Naive thymus-derived CD4-positive, alpha-beta T cell (primary cell): ENCODE measurements at regions not wholly inside any gene's neighbourhood (a gene's known extent, or its start where the extent isn't known, plus 50 kb on each side); places are given as distances from the start of the nearest gene placed in this dataset.

Source experiments
- ATAC-seq: fragments of 150-1000 bp; cut with Tn5 transposase; 2 replicates; pipeline ENCODE4 v1.10.0; 2021; ENCODE audit warnings: mild to moderate bottlenecking, moderate library complexity
- CTCF ChIA-PET: fragments of 350-600 bp; sonication (Branson Sonifier 250); formaldehyde crosslinking; loops from one replicate; lab custom pipeline; 2021; ENCODE audit warnings: antibody characterized with exemption; lab: Charles Lee
- POLR2A ChIA-PET: fragments of 350-600 bp; sonication (Branson Sonifier 250); formaldehyde crosslinking; loops from one replicate; lab custom pipeline; 2021; ENCODE audit warnings: antibody characterized with exemption, inconsistent platforms; lab: Charles Lee
- DNase-seq, 9 donors: peaks; one replicate each; pipeline versions ENCODE4 v3.0.0 to v3.0.0-alpha.2; 2020 to 2022; ENCODE audit warnings: mixed read lengths in 1 of 9
- H3K27ac ChIP-seq: one replicate; pipeline ENCODE4 v1.7.0; 2013; ENCODE audit warnings: mild to moderate bottlenecking, low read depth, low read length, moderate library complexity
- H3K27me3 ChIP-seq, 2 donors: one replicate each; pipeline ENCODE4 v1.7.0; 2013; ENCODE audit warnings: low read length in 2 of 2, mild to moderate bottlenecking in 2 of 2, moderate library complexity in 2 of 2; ENCODE audit not compliant: control insufficient read depth in 2 of 2, insufficient read depth in 2 of 2
- H3K36me3 ChIP-seq, 3 experiments: 1 replicate in 2 of 3; 2 replicates in 1 of 3; pipeline ENCODE4 v1.7.0; 2013; ENCODE audit warnings: low read length in 3 of 3, mild to moderate bottlenecking in 3 of 3, moderate library complexity in 1 of 3; ENCODE audit not compliant: insufficient read depth in 3 of 3, control insufficient read depth in 2 of 3
- H3K4me1 ChIP-seq, 2 donors: one replicate each; pipeline ENCODE4 v1.7.0; 2013; ENCODE audit warnings: low read length in 2 of 2, mild to moderate bottlenecking in 2 of 2, moderate library complexity in 1 of 2; ENCODE audit not compliant: control insufficient read depth in 2 of 2, insufficient read depth in 2 of 2
- H3K4me3 ChIP-seq: 2 replicates; pipeline ENCODE4 v1.7.0; 2013; ENCODE audit warnings: mild to moderate bottlenecking, low read length
- H3K9me3 ChIP-seq, 3 experiments: 1 replicate in 2 of 3; 2 replicates in 1 of 3; pipeline ENCODE4 v1.7.0; 2013; ENCODE audit warnings: low read length in 3 of 3; ENCODE audit not compliant: control insufficient read depth in 2 of 3
- H3K27ac Mint-ChIP-seq, 9 donors: one replicate each; pipeline ENCODE4 v1.8.0; 2020 to 2022; ENCODE audit warnings: mixed read lengths in 9 of 9, mild to moderate bottlenecking in 8 of 9, moderate library complexity in 5 of 9, inconsistent platforms in 2 of 9
- H3K27me3 Mint-ChIP-seq, 5 donors: one replicate each; pipeline ENCODE4 v1.8.0; 2021 to 2022; ENCODE audit warnings: mixed read lengths in 5 of 5, mild to moderate bottlenecking in 1 of 5
- H3K36me3 Mint-ChIP-seq, 5 donors: one replicate each; pipeline ENCODE4 v1.8.0; 2020 to 2022; ENCODE audit warnings: mixed read lengths in 5 of 5, mild to moderate bottlenecking in 3 of 5, inconsistent platforms in 1 of 5
- H3K4me1 Mint-ChIP-seq, 7 donors: one replicate each; pipeline ENCODE4 v1.8.0; 2020 to 2022; ENCODE audit warnings: mixed read lengths in 7 of 7, mild to moderate bottlenecking in 3 of 7, inconsistent platforms in 1 of 7
- H3K4me3 Mint-ChIP-seq, 10 donors: one replicate each; pipeline ENCODE4 v1.8.0; 2020 to 2022; ENCODE audit warnings: mild to moderate bottlenecking in 10 of 10, mixed read lengths in 10 of 10, moderate library complexity in 6 of 10, inconsistent platforms in 2 of 10
- H3K9me3 Mint-ChIP-seq, 11 donors: one replicate each; pipeline ENCODE4 v1.8.0; 2020 to 2022; ENCODE audit warnings: mixed read lengths in 11 of 11, mild to moderate bottlenecking in 4 of 11, inconsistent platforms in 1 of 11, moderate library complexity in 1 of 11
- intact Hi-C, 2 donors: fragments of 100-400 bp; cut with micrococcal nuclease; formaldehyde crosslinking; loops; one replicate each; pipeline ENCODE4 v1.15.1; 2023

DNA sequence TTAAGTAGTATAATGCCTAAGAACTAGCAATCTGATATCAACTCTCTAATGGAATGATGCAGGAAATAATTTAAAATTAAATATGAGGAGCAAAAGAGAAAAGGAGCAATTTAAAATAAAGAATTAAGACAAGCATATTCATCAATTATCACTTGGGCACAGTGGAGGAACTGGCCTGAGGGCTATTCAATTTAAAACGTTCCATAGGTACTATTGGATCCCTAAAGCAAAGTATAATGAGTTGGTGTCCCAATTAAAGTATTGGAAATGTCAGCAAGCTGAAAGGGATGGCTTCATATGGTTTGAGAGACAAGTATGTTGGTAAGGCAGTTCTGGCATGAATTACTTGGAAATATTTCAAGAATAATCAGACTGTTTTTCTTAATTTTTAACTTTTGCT is 2064.1 kb upstream of the TENM3 start:
- Mint-ChIP-seq H3K9me3 (peaks cover 0 to 6% (median 0%) of the 10 kb centered on the region in 11 donors), H3K4me1 (no peaks in the 10 kb centered on the region), H3K27me3 (no peaks in the 10 kb centered on the region), H3K4me3 (no peak overlapping the region), H3K36me3 (no peaks in the 10 kb centered on the region), H3K27ac (no peak overlapping the region)
- ChIA-PET CTCF (no interaction called here), POLR2A (no interaction called here)
- DNase-seq (no peak), ATAC-seq (no peak)
- H3K4me3 ChIP-seq, result no peak overlapping the region
- H3K27ac ChIP-seq, result no peak overlapping the region
- H3K9me3 ChIP-seq, result no peaks in the 10 kb centered on the region
- no peaks in the 10 kb centered on the region for H3K36me3 ChIP-seq
- H3K27me3 ChIP-seq, result no peaks in the 10 kb centered on the region
- intact Hi-C loops, result no loop called here
- H3K4me1 ChIP-seq, result no peaks in the 10 kb centered on the region

DNA sequence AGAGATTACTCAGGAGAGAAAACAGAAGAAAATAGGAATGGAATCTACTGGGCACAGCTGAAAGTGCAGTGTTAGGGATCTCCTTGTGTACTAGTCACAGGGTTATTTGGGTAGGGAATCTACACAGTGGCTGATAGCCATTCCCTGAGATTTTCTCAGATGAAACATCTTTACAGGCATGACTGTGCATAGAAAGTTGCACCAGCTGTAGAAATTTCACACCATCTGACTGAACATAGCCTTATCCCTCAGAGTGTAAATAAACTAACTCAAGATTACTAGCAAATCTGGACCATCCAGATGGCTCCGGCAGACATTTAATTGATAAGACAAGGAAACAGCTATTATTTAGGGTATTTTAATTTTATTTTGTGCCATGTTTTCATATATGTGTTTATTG is 2053.5 kb upstream of the TENM3 start:
- CTCF ChIA-PET, result no interaction called here
- H3K27me3 Mint-ChIP-seq, result no peaks in the 10 kb centered on the region
- Histone ChIP-seq H3K9me3 (no peaks in the 10 kb centered on the region), H3K36me3 (no peaks in the 10 kb centered on the region), H3K27me3 (no peaks in the 10 kb centered on the region), H3K4me1 (no peaks in the 10 kb centered on the region), H3K27ac (no peak overlapping the region), H3K4me3 (no peak overlapping the region)
- no peak for ATAC-seq
- H3K36me3 Mint-ChIP-seq, result no peaks in the 10 kb centered on the region
- H3K27ac Mint-ChIP-seq, result no peak overlapping the region
- no peak for DNase-seq
- POLR2A ChIA-PET, result no interaction called here
- no peak overlapping the region for H3K4me3 Mint-ChIP-seq
- intact Hi-C loops, result no loop called here
- H3K9me3 Mint-ChIP-seq, result peaks cover 0 to 16% (median 0%) of the 10 kb centered on the region in 11 donors
- H3K4me1 Mint-ChIP-seq, result no peaks in the 10 kb centered on the region

DNA sequence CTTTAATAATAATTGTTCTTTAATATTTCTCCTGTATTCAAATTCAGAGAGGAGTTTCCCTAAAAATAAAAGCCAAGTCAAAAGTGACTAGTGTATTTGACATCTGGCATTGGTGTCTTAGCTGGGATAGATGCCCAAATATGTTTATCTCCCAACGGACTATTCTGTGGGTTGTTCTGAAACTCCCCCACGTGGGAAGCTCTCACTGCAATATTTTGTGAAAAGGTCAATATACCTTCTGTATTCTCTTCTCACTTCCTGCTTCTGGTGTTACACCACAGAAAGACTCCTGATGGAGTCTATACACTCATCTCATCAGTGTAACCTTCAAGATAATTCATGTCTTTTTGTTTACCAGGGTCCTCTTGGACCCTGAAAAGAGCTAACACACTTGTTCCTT is 2052.8 kb upstream of the TENM3 start:
- H3K27me3 Mint-ChIP-seq, result no peaks in the 10 kb centered on the region
- no peaks in the 10 kb centered on the region for H3K4me1 Mint-ChIP-seq
- H3K9me3 ChIP-seq, result no peaks in the 10 kb centered on the region
- H3K27ac ChIP-seq, result no peak overlapping the region
- H3K4me3 Mint-ChIP-seq, result no peak overlapping the region
- POLR2A ChIA-PET, result no interaction called here
- H3K36me3 Mint-ChIP-seq, result no peaks in the 10 kb centered on the region
- no peak overlapping the region for H3K4me3 ChIP-seq
- H3K9me3 Mint-ChIP-seq, result peaks cover 0 to 16% (median 0%) of the 10 kb centered on the region in 11 donors
- no peaks in the 10 kb centered on the region for H3K27me3 ChIP-seq
- H3K36me3 ChIP-seq, result no peaks in the 10 kb centered on the region
- no peak overlapping the region for H3K27ac Mint-ChIP-seq
- no peak for ATAC-seq
- intact Hi-C loops, result no loop called here
- no peaks in the 10 kb centered on the region for H3K4me1 ChIP-seq
- CTCF ChIA-PET, result no interaction called here
- no peak for DNase-seq

DNA sequence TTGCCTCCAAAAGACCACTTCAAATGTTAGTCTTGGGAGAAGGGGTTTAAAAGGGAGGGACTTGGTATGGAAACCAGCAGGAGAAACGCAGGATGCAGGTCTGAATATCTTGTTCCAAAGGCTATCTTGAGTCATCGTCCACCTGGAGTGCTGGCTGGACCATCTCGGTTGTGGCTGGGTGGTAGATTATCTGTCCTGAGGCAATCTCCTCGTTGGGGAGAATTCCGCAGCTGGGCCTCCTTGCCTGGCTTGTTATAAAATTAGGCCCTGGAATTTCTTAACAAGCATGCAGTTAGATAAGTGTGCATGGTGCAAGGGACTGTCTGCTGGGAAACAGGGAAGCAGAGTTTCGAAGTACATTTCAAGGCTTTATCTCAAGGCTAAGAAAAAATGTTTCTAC is 2045.7 kb upstream of the TENM3 start:
- Histone ChIP-seq H3K4me3 (no peak overlapping the region), H3K9me3 (no peaks in the 10 kb centered on the region), H3K4me1 (no peaks in the 10 kb centered on the region), H3K36me3 (no peaks in the 10 kb centered on the region), H3K27ac (no peak overlapping the region), H3K27me3 (no peaks in the 10 kb centered on the region)
- DNase-seq, result no peak
- intact Hi-C loops, result no loop called here
- Mint-ChIP-seq H3K27me3 (no peaks in the 10 kb centered on the region), H3K27ac (no peak overlapping the region), H3K9me3 (peaks cover 0 to 4% (median 0%) of the 10 kb centered on the region in 11 donors), H3K4me1 (no peaks in the 10 kb centered on the region), H3K36me3 (no peaks in the 10 kb centered on the region), H3K4me3 (no peak overlapping the region)
- CTCF ChIA-PET, result no interaction called here
- POLR2A ChIA-PET, result no interaction called here
- no peak for ATAC-seq

DNA sequence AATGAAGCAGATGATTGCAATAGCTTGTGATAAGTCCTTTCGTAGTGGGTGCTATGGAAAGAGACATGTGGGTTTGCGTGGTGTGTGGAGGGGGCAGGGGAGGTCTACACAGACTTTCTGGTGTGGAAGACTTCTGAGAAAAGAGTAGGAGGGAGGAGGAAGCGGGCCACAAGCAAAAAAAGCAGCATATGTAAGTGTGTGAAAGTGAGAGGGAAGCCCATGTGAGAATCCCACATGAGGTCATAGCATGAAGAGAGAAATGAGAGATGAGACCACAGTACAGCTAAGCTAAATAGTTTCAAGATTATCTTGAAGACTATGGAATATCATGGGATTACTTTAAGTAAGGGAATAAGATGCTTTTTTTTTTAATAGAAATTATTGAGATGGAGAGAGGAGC is 2039.9 kb upstream of the TENM3 start:
- H3K27me3 ChIP-seq, result no peaks in the 10 kb centered on the region
- no peaks in the 10 kb centered on the region for H3K9me3 ChIP-seq
- Mint-ChIP-seq H3K4me3 (no peak overlapping the region), H3K36me3 (no peaks in the 10 kb centered on the region), H3K27me3 (no peaks in the 10 kb centered on the region), H3K4me1 (no peaks in the 10 kb centered on the region), H3K27ac (no peak overlapping the region), H3K9me3 (peaks cover 0 to 9% (median 0%) of the 10 kb centered on the region in 11 donors)
- H3K4me1 ChIP-seq, result no peaks in the 10 kb centered on the region
- ChIA-PET CTCF (no interaction called here), POLR2A (no interaction called here)
- ATAC-seq, result no peak
- H3K36me3 ChIP-seq, result no peaks in the 10 kb centered on the region
- DNase-seq, result no peak
- intact Hi-C loops, result no loop called here
- no peak overlapping the region for H3K4me3 ChIP-seq
- no peak overlapping the region for H3K27ac ChIP-seq

DNA sequence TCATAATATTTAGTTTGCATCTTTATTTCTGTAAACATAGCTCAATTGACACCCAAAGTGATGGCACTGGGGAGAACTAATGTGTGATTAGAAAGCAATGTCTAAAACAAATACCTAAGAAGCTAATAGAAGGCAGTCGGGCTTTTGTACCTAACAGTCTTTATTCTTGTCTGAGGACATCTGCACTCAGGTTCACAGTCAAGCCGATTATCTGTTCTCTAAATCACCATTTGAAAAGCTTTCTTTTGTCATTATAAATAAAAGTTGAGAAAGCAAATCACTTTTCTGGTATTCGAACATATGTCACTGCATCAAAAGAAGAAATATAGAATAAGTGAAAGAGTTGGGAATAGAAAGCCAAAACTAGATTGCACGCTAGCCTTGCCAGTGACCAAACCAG is 2037.9 kb upstream of the TENM3 start:
- H3K9me3 ChIP-seq, result no peaks in the 10 kb centered on the region
- DNase-seq (no peak), ATAC-seq (no peak)
- Mint-ChIP-seq H3K4me1 (no peaks in the 10 kb centered on the region), H3K36me3 (no peaks in the 10 kb centered on the region), H3K4me3 (no peak overlapping the region), H3K27me3 (no peaks in the 10 kb centered on the region), H3K27ac (no peak overlapping the region), H3K9me3 (peaks cover 0 to 9% (median 0%) of the 10 kb centered on the region in 11 donors)
- intact Hi-C loops, result no loop called here
- no peak overlapping the region for H3K4me3 ChIP-seq
- H3K36me3 ChIP-seq, result no peaks in the 10 kb centered on the region
- no peak overlapping the region for H3K27ac ChIP-seq
- H3K4me1 ChIP-seq, result no peaks in the 10 kb centered on the region
- ChIA-PET POLR2A (no interaction called here), CTCF (no interaction called here)
- H3K27me3 ChIP-seq, result no peaks in the 10 kb centered on the region

DNA sequence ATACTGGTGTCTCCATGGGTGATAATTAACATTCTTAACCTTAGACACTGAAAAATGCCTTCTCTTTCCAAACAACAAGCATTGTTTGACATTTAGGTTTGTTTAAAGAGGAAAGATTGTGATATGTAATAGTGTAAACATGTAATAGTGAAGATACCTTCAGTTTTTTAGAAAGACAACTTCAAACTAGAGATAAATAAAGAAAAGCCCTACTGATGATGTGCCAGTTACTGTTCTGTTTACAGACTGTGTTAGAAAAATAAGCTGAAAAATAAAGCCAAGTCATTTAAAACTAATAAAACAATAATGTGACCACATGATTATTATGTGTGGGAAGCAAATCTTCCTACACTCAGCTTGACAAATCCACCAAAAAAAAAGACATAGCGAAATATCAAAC is 2035.3 kb upstream of the TENM3 start:
- ChIA-PET CTCF (no interaction called here), POLR2A (no interaction called here)
- H3K4me3 Mint-ChIP-seq, result no peak overlapping the region
- DNase-seq (no peak), ATAC-seq (no peak)
- H3K27ac Mint-ChIP-seq, result no peak overlapping the region
- no peaks in the 10 kb centered on the region for H3K9me3 ChIP-seq
- no peaks in the 10 kb centered on the region for H3K36me3 Mint-ChIP-seq
- H3K27ac ChIP-seq, result no peak overlapping the region
- peaks cover 0 to 8% (median 0%) of the 10 kb centered on the region in 11 donors for H3K9me3 Mint-ChIP-seq
- H3K4me3 ChIP-seq, result no peak overlapping the region
- no peaks in the 10 kb centered on the region for H3K4me1 ChIP-seq
- intact Hi-C loops, result no loop called here
- no peaks in the 10 kb centered on the region for H3K27me3 ChIP-seq
- H3K4me1 Mint-ChIP-seq, result no peaks in the 10 kb centered on the region
- no peaks in the 10 kb centered on the region for H3K27me3 Mint-ChIP-seq
- no peaks in the 10 kb centered on the region for H3K36me3 ChIP-seq
